Thyroid gland (tissue), 4 donors: ENCODE measurements at regions not wholly inside any gene's neighbourhood (a gene's known extent, or its start where the extent isn't known, plus 50 kb on each side); places are given as distances from the start of the nearest gene placed in this dataset.

ENCODE experiments used
- POLR2A ChIP-seq, 2 donors: fragments of 450-650 bp; IDR thresholded peaks; one replicate each; pipeline ENCODE4 v1.6.1; 2017; ENCODE audit warnings: antibody characterized with exemption in 2 of 2, mild to moderate bottlenecking in 2 of 2, moderate library complexity in 1 of 2
- TF ChIP-seq, protein P1 (sequence below), 6 experiments: fragments of 200-600 bp in 3 of 6; fragments of 450-650 bp in 3 of 6; sonication (generic) in 3 of 6; IDR thresholded peaks; one replicate each; pipeline ENCODE4 v1.5.1; 2016 to 2019; ENCODE audit warnings: antibody characterized with exemption in 6 of 6, mild to moderate bottlenecking in 2 of 6, inconsistent platforms in 1 of 6, moderate library complexity in 1 of 6

- TF ChIP-seq, protein P1, sequence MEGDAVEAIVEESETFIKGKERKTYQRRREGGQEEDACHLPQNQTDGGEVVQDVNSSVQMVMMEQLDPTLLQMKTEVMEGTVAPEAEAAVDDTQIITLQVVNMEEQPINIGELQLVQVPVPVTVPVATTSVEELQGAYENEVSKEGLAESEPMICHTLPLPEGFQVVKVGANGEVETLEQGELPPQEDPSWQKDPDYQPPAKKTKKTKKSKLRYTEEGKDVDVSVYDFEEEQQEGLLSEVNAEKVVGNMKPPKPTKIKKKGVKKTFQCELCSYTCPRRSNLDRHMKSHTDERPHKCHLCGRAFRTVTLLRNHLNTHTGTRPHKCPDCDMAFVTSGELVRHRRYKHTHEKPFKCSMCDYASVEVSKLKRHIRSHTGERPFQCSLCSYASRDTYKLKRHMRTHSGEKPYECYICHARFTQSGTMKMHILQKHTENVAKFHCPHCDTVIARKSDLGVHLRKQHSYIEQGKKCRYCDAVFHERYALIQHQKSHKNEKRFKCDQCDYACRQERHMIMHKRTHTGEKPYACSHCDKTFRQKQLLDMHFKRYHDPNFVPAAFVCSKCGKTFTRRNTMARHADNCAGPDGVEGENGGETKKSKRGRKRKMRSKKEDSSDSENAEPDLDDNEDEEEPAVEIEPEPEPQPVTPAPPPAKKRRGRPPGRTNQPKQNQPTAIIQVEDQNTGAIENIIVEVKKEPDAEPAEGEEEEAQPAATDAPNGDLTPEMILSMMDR (IDR thresholded peaks at IDR 0.05): no peak
- TF ChIP-seq POLR2A (IDR thresholded peaks at IDR 0.05): no peak
These were observed 327.6 kb upstream of the MAOA start for GRCh38 chrX:43328358-43328946.
